GM12872 (cell line): ENCODE measurements at regions not wholly inside any gene's neighbourhood (a gene's known extent, or its start where the extent isn't known, plus 50 kb on each side); places are given as distances from the start of the nearest gene placed in this dataset.

Source experiments
- CTCF ChIP-seq: IDR thresholded peaks from 3 replicates; pipeline ENCODE4 v1.5.1; 2011; ENCODE audit warnings: low read depth, mild to moderate bottlenecking, low read length, moderate library complexity; ENCODE audit not compliant: insufficient read depth

GRCh38 chr13:22050951-22051563 is 380.2 kb downstream of the FGF9 start:
- no peak for TF ChIP-seq CTCF

- TF ChIP-seq CTCF: no peak
These were observed 382.2 kb downstream of the FGF9 start for GRCh38 chr13:22053053-22053452.

- no peak for TF ChIP-seq CTCF
These were observed 384.4 kb downstream of the FGF9 start for GRCh38 chr13:22055259-22055658.

GRCh38 chr13:22060187-22060586 is 389.3 kb downstream of the FGF9 start:
- TF ChIP-seq CTCF: no peak

GRCh38 chr13:22061371-22061805 is 390.5 kb downstream of the FGF9 start:
- TF ChIP-seq CTCF: peak; percentile 49

- 0 out of 3 replicates have a peak, but pooled peaks have one; percentile 4 for TF ChIP-seq CTCF
These were observed 391.0 kb downstream of the FGF9 start for GRCh38 chr13:22061806-22062391.

- no peak for TF ChIP-seq CTCF
These were observed 391.8 kb downstream of the FGF9 start for GRCh38 chr13:22062478-22063205.
